Keratinocyte (primary cell): ENCODE measurements at regions not wholly inside any gene's neighbourhood (a gene's known extent, or its start where the extent isn't known, plus 50 kb on each side); places are given as distances from the start of the nearest gene placed in this dataset.

ENCODE experiments used
- DNase-seq: peaks from one replicate; pipeline ENCODE4 v3.0.0-alpha.2; 2011; ENCODE audit warnings: low read depth, missing footprints, low spot score
- FAIRE-seq: peaks from 2 replicates; lab custom pipeline; 2011; peaks lifted over from hg19 to GRCh38; lab: Jason Lieb, UNC
- H2AFZ ChIP-seq: 2 replicates; pipeline ENCODE4 v1.6.0; 2012; ENCODE audit warnings: low read length, control low read depth, inconsistent platforms; ENCODE audit not compliant: control insufficient read depth
- H3K27ac ChIP-seq: 2 replicates; pipeline ENCODE4 v1.5.1; 2011; ENCODE audit warnings: low read length; ENCODE audit not compliant: control insufficient read depth, insufficient read depth
- H3K27me3 ChIP-seq: 3 replicates; pipeline ENCODE4 v1.6.0; 2011; ENCODE audit warnings: low read length; ENCODE audit not compliant: control insufficient read depth, insufficient read depth; ENCODE audit errors: extremely low read depth
- H3K36me3 ChIP-seq, 2 experiments: 2 replicates in 1 of 2; 3 replicates in 1 of 2; pipeline ENCODE4 v1.5.1; 2011; ENCODE audit warnings: low read length in 2 of 2, mild to moderate bottlenecking in 1 of 2; ENCODE audit not compliant: control insufficient read depth in 2 of 2, insufficient read depth in 2 of 2; ENCODE audit errors: extremely low read depth in 1 of 2
- H3K4me1 ChIP-seq: 3 replicates; pipeline ENCODE4 v1.5.1; 2011; ENCODE audit warnings: low read length; ENCODE audit not compliant: control insufficient read depth, insufficient read depth; ENCODE audit errors: extremely low read depth
- H3K4me2 ChIP-seq: 3 replicates; pipeline ENCODE4 v1.6.0; 2011; ENCODE audit warnings: low read depth, low read length; ENCODE audit not compliant: control insufficient read depth, insufficient read depth; ENCODE audit errors: extremely low read depth
- H3K4me3 ChIP-seq, 3 experiments: fragments of 200-600 bp in 1 of 3; sonication (generic) in 1 of 3; 2 replicates in 2 of 3; 3 replicates in 1 of 3; pipeline ENCODE4 v1.5.1; 2011 to 2016; ENCODE audit warnings: low read length in 3 of 3, mild to moderate bottlenecking in 3 of 3, control low read depth in 2 of 3, inconsistent platforms in 1 of 3, low read depth in 1 of 3, mixed read lengths in 1 of 3, mixed run types in 1 of 3, moderate library complexity in 1 of 3; ENCODE audit not compliant: control insufficient read depth in 2 of 3, insufficient read depth in 2 of 3; ENCODE audit errors: extremely low read depth in 1 of 3
- H3K79me2 ChIP-seq: 2 replicates; pipeline ENCODE4 v1.6.0; 2012; ENCODE audit warnings: low read length; ENCODE audit not compliant: control insufficient read depth, insufficient read depth
- H3K9ac ChIP-seq: 3 replicates; pipeline ENCODE4 v1.6.0; 2011; ENCODE audit warnings: low read length; ENCODE audit not compliant: control insufficient read depth, insufficient read depth; ENCODE audit errors: extremely low read depth
- H3K9me1 ChIP-seq: 3 replicates; pipeline ENCODE4 v1.6.0; 2011; ENCODE audit warnings: low read length; ENCODE audit not compliant: control insufficient read depth, insufficient read depth; ENCODE audit errors: extremely low read depth
- H3K9me3 ChIP-seq: 2 replicates; pipeline ENCODE4 v1.5.1; 2012; ENCODE audit warnings: low read depth, low read length; ENCODE audit not compliant: control insufficient read depth
- H4K20me1 ChIP-seq: 3 replicates; pipeline ENCODE4 v1.6.0; 2011; ENCODE audit warnings: low read length; ENCODE audit not compliant: control insufficient read depth, insufficient read depth; ENCODE audit errors: extremely low read depth
- EZH2 ChIP-seq: IDR thresholded peaks from one replicate; pipeline ENCODE4 v1.6.1; 2012; ENCODE audit warnings: inconsistent platforms, mild to moderate bottlenecking, low read length, moderate library complexity
- dilution Hi-C: fragments of 300-500 bp; cut with MboI; formaldehyde crosslinking; loops from one replicate; pipeline ENCODE4 v1.7.0; 2020; ENCODE audit warnings: low sequenced_read_pairs; ENCODE audit not compliant: extremely low pct_ligation_motif_present
- TF ChIP-seq, protein P1 (sequence below), 3 experiments: IDR thresholded peaks in 1 of 3; conservative IDR thresholded peaks in 1 of 3; optimal IDR thresholded peaks in 1 of 3; 2 replicates in 2 of 3; 3 replicates in 1 of 3; pipeline versions ENCODE3 to v1.5.1; 2011; ENCODE audit warnings: low read length in 3 of 3, mild to moderate bottlenecking in 3 of 3, moderate library complexity in 2 of 3, control low read depth in 1 of 3, inconsistent platforms in 1 of 3; ENCODE audit not compliant: insufficient read depth in 2 of 3; ENCODE audit errors: extremely low read depth in 1 of 3

DNA sequence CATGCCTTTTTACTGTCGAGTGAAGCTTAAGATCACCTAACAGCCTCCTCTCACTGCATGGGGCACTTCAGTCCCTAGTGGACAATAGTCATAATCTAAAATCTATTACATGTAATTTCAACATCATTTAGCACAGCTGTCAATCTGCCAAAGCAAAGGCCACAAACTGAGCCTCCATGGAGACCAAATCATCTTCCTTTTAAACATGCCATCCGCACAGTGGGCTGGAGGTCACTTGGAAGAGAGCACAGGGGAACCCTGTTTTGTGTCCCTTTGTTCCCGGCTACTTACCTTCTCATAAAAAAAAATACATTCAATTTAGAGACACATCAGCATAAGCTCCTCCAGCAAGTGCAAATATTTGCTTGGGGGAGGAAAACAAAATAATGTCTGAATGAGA is 167.3 kb downstream of the SQOR start:
- H4K20me1 ChIP-seq: no peaks in the 10 kb centered on the region
- no peaks in the 10 kb centered on the region for H3K9me3 ChIP-seq
- H3K4me1 ChIP-seq: no peaks in the 10 kb centered on the region
- TF ChIP-seq, protein P1, sequence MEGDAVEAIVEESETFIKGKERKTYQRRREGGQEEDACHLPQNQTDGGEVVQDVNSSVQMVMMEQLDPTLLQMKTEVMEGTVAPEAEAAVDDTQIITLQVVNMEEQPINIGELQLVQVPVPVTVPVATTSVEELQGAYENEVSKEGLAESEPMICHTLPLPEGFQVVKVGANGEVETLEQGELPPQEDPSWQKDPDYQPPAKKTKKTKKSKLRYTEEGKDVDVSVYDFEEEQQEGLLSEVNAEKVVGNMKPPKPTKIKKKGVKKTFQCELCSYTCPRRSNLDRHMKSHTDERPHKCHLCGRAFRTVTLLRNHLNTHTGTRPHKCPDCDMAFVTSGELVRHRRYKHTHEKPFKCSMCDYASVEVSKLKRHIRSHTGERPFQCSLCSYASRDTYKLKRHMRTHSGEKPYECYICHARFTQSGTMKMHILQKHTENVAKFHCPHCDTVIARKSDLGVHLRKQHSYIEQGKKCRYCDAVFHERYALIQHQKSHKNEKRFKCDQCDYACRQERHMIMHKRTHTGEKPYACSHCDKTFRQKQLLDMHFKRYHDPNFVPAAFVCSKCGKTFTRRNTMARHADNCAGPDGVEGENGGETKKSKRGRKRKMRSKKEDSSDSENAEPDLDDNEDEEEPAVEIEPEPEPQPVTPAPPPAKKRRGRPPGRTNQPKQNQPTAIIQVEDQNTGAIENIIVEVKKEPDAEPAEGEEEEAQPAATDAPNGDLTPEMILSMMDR (optimal IDR thresholded peaks at IDR 0.05 in 1 of 3, IDR thresholded peaks at IDR 0.05 in 1 of 3, conservative IDR thresholded peaks at IDR 0.05 in 1 of 3; ENCODE audit: extremely low read depth in 1 of 3, insufficient read depth in 2 of 3, low read length in 3 of 3): no peak
- TF ChIP-seq EZH2: no peak
- dilution Hi-C loops: no loop called here
- no peaks in the 10 kb centered on the region for H3K27me3 ChIP-seq
- FAIRE-seq (no peak), DNase-seq (no peak)
- no peak overlapping the region for H3K9ac ChIP-seq
- no peak overlapping the region for H3K27ac ChIP-seq
- no peak overlapping the region for H3K4me2 ChIP-seq
- H2AFZ ChIP-seq: no peak overlapping the region
- no peak overlapping the region for H3K4me3 ChIP-seq
- H3K79me2 ChIP-seq: no peaks in the 10 kb centered on the region
- no peaks in the 10 kb centered on the region for H3K36me3 ChIP-seq
- no peaks in the 10 kb centered on the region for H3K9me1 ChIP-seq

DNA sequence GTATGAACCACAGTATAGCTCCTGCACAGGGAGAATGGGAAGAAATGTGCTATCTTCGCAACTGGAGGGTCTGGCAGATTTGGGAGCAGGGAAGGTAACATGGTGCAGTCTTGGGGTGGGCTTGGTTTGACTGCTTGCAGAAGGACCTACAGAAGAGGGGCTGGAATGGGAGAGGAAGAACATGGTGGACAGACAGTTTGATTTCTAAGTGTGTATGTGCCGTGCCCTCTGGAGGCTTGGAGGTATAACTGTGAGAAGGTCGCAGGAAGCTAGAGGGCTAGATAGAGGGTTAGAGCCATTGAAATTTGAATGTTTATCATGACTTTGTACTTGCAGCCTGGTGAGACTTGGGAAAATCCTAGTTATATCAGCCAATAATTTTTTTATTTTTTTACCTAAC is 169.2 kb downstream of the SQOR start:
- no peak overlapping the region for H3K9ac ChIP-seq
- no peaks in the 10 kb centered on the region for H3K9me1 ChIP-seq
- no peaks in the 10 kb centered on the region for H4K20me1 ChIP-seq
- DNase-seq: no peak
- H3K4me3 ChIP-seq: no peak overlapping the region
- dilution Hi-C loops: no loop called here
- H3K27ac ChIP-seq: no peak overlapping the region
- no peaks in the 10 kb centered on the region for H3K27me3 ChIP-seq
- no peak for FAIRE-seq
- no peaks in the 10 kb centered on the region for H3K9me3 ChIP-seq
- no peak for TF ChIP-seq EZH2
- TF ChIP-seq, protein P1 (optimal IDR thresholded peaks at IDR 0.05 in 1 of 3, IDR thresholded peaks at IDR 0.05 in 1 of 3, conservative IDR thresholded peaks at IDR 0.05 in 1 of 3; ENCODE audit: extremely low read depth in 1 of 3, insufficient read depth in 2 of 3, low read length in 3 of 3): no peak
- H3K36me3 ChIP-seq: no peaks in the 10 kb centered on the region
- no peaks in the 10 kb centered on the region for H3K4me1 ChIP-seq
- peak overlapping the region; percentile 87 for H2AFZ ChIP-seq
- no peak overlapping the region for H3K4me2 ChIP-seq
- H3K79me2 ChIP-seq: no peaks in the 10 kb centered on the region
